H1 (cell line): ENCODE measurements at regions not wholly inside any gene's neighbourhood (a gene's known extent, or its start where the extent isn't known, plus 50 kb on each side); places are given as distances from the start of the nearest gene placed in this dataset.

Experiments used
- CTCF ChIA-PET: fragments of 300-600 bp; sonication (Branson Sonifier 250); formaldehyde crosslinking; loops from one replicate; lab custom pipeline; 2021; ENCODE audit not compliant: partially characterized antibody; lab: Charles Lee
- POLR2A ChIA-PET: fragments of 300-600 bp; sonication (Branson Sonifier 250); formaldehyde crosslinking; loops from one replicate; lab custom pipeline; 2021; ENCODE audit warnings: inconsistent platforms; ENCODE audit not compliant: partially characterized antibody; lab: Charles Lee
- DNase-seq, 2 experiments: peaks; one replicate each; pipeline versions ENCODE4 v3.0.0 to v3.0.0-alpha.2; 2010 to 2022; ENCODE audit warnings: low spot score in 2 of 2, low read depth in 1 of 2, mixed read lengths in 1 of 2
- FAIRE-seq: peaks from 2 replicates; lab custom pipeline; 2011; peaks lifted over from hg19 to GRCh38; lab: Jason Lieb, UNC
- H2AFZ ChIP-seq: 2 replicates; pipeline ENCODE4 v1.8.1; 2012; ENCODE audit warnings: low read length, inconsistent platforms
- H2AK5ac ChIP-seq: 2 replicates; pipeline ENCODE4 v1.6.1; 2013; ENCODE audit warnings: low read depth, low read length
- H2BK120ac ChIP-seq: replicated peaks from 2 replicates; pipeline ENCODE3; 2013; ENCODE audit warnings: low read depth, low read length, inconsistent platforms
- H2BK12ac ChIP-seq: 2 replicates; pipeline ENCODE4 v1.6.1; 2013; ENCODE audit warnings: low read depth, low read length
- H2BK15ac ChIP-seq: 2 replicates; pipeline ENCODE4 v1.6.1; 2013; ENCODE audit warnings: low read length
- H2BK20ac ChIP-seq: 2 replicates; pipeline ENCODE4 v1.6.1; 2013; ENCODE audit warnings: low read length
- H2BK5ac ChIP-seq: 2 replicates; pipeline ENCODE4 v1.6.1; 2013; ENCODE audit warnings: low read depth, low read length
- H3K14ac ChIP-seq: 2 replicates; pipeline ENCODE4 v1.6.1; 2013; ENCODE audit warnings: inconsistent platforms; ENCODE audit not compliant: insufficient read length
- H3K18ac ChIP-seq: 2 replicates; pipeline ENCODE4 v1.6.1; 2013; ENCODE audit warnings: low read length; ENCODE audit errors: extremely low read depth
- H3K23ac ChIP-seq: 2 replicates; pipeline ENCODE4 v1.6.1; 2013; ENCODE audit warnings: inconsistent platforms; ENCODE audit not compliant: insufficient read length
- H3K23me2 ChIP-seq: 2 replicates; pipeline ENCODE4 v1.6.1; 2013; ENCODE audit warnings: low read depth, low read length
- H3K27ac ChIP-seq: 2 replicates; pipeline ENCODE4 v1.6.1; 2011; ENCODE audit warnings: low read depth, low read length, inconsistent platforms
- H3K27me3 ChIP-seq, 4 experiments: replicated peaks in 1 of 4; 1 replicate in 1 of 4; 2 replicates in 3 of 4; pipeline versions ENCODE4 v1.6.1 to v1.8.1; 2011 to 2013; ENCODE audit warnings: low read length in 3 of 4, mild to moderate bottlenecking in 3 of 4, inconsistent platforms in 2 of 4, mixed read lengths in 2 of 4, moderate library complexity in 1 of 4; ENCODE audit not compliant: control insufficient read depth in 3 of 4, insufficient read depth in 3 of 4; ENCODE audit errors: extremely low read depth in 1 of 4
- H3K36me3 ChIP-seq, 4 experiments: 2 replicates each; pipeline versions ENCODE4 v1.6.1 to v1.8.1; 2011 to 2013; ENCODE audit warnings: mild to moderate bottlenecking in 4 of 4, low read length in 3 of 4, moderate library complexity in 2 of 4, control low read depth in 1 of 4, inconsistent platforms in 1 of 4; ENCODE audit not compliant: insufficient read depth in 4 of 4, control insufficient read depth in 2 of 4
- H3K4ac ChIP-seq: replicated peaks from 2 replicates; pipeline ENCODE3; 2013; ENCODE audit warnings: low read length, low read depth, mixed read lengths, inconsistent platforms; ENCODE audit not compliant: insufficient read length
- H3K4me1 ChIP-seq, 4 experiments: replicated peaks in 1 of 4; 1 replicate in 1 of 4; 2 replicates in 3 of 4; pipeline versions ENCODE4 v1.6.1 to v1.8.1; 2011 to 2013; ENCODE audit warnings: low read length in 3 of 4, inconsistent platforms in 2 of 4, mixed read lengths in 1 of 4; ENCODE audit not compliant: insufficient read depth in 4 of 4, control insufficient read depth in 3 of 4
- H3K4me2 ChIP-seq, 2 experiments: 2 replicates each; pipeline versions ENCODE4 v1.6.1 to v1.8.1; 2011 to 2013; ENCODE audit warnings: low read depth in 2 of 2, low read length in 2 of 2, control low read depth in 1 of 2, inconsistent platforms in 1 of 2, mild to moderate bottlenecking in 1 of 2; ENCODE audit not compliant: insufficient read depth in 1 of 2
- H3K4me3 ChIP-seq, 4 experiments: fragments of 200-600, 300-600 bp in 1 of 4; sonication (generic), shearing (Covaris generic), sonication (Bioruptor Twin) in 1 of 4; 2 replicates each; pipeline versions ENCODE4 v1.5.1 to v1.8.1; 2011 to 2016; ENCODE audit warnings: low read length in 4 of 4, low read depth in 3 of 4, control low read depth in 2 of 4, inconsistent platforms in 2 of 4, mild to moderate bottlenecking in 2 of 4, mixed read lengths in 1 of 4, moderate library complexity in 1 of 4; ENCODE audit not compliant: insufficient read depth in 2 of 4; ENCODE audit errors: extremely low read depth in 1 of 4
- H3K56ac ChIP-seq: replicated peaks from 2 replicates; pipeline ENCODE3; 2013; ENCODE audit warnings: low read depth, mild to moderate bottlenecking, mixed read lengths, low read length, inconsistent platforms; ENCODE audit not compliant: insufficient read length
- H3K79me1 ChIP-seq: 2 replicates; pipeline ENCODE4 v1.6.1; 2013; ENCODE audit warnings: low read depth, low read length, control low read depth
- H3K79me2 ChIP-seq, 2 experiments: 2 replicates each; pipeline versions ENCODE4 v1.6.1 to v1.8.1; 2012 to 2013; ENCODE audit warnings: low read length in 2 of 2, mild to moderate bottlenecking in 2 of 2, inconsistent platforms in 1 of 2; ENCODE audit not compliant: insufficient read depth in 2 of 2, control insufficient read depth in 1 of 2
- H3K9ac ChIP-seq, 4 experiments: replicated peaks in 1 of 4; 1 replicate in 1 of 4; 2 replicates in 3 of 4; pipeline versions ENCODE4 v1.6.1 to v1.8.1; 2011 to 2013; ENCODE audit warnings: low read depth in 3 of 4, low read length in 3 of 4, control low read depth in 2 of 4, mild to moderate bottlenecking in 2 of 4, moderate library complexity in 2 of 4, inconsistent platforms in 1 of 4; ENCODE audit errors: extremely low read depth in 1 of 4
- H3K9me3 ChIP-seq, 2 experiments: 2 replicates each; pipeline versions ENCODE4 v1.6.1 to v1.8.1; 2012 to 2013; ENCODE audit warnings: mild to moderate bottlenecking in 2 of 2, moderate library complexity in 2 of 2, control low read depth in 1 of 2, inconsistent platforms in 1 of 2, low read depth in 1 of 2, low read length in 1 of 2, mixed read lengths in 1 of 2; ENCODE audit not compliant: insufficient read depth in 2 of 2
- H4K20me1 ChIP-seq, 2 experiments: replicated peaks in 1 of 2; 2 replicates each; pipeline versions ENCODE3 to v1.8.1; 2011 to 2013; ENCODE audit warnings: inconsistent platforms in 2 of 2, low read length in 2 of 2, mild to moderate bottlenecking in 1 of 2; ENCODE audit not compliant: insufficient read depth in 2 of 2, control insufficient read depth in 1 of 2
- H4K5ac ChIP-seq: 2 replicates; pipeline ENCODE4 v1.6.1; 2013; ENCODE audit warnings: low read length, low read depth, mixed read lengths, inconsistent platforms; ENCODE audit not compliant: insufficient read length
- H4K8ac ChIP-seq: 2 replicates; pipeline ENCODE4 v1.8.0; 2013; ENCODE audit warnings: mild to moderate bottlenecking, moderate library complexity, low read length, inconsistent platforms; ENCODE audit not compliant: insufficient read depth; ENCODE audit errors: extremely low read depth
- H4K91ac ChIP-seq: replicated peaks from 2 replicates; pipeline ENCODE3; 2013; ENCODE audit warnings: low read length, mixed read lengths, inconsistent platforms; ENCODE audit not compliant: insufficient read length
- BRCA1 ChIP-seq: IDR thresholded peaks from 2 replicates; pipeline ENCODE4 v1.6.1; 2012; ENCODE audit warnings: low read depth, low read length, improper control_type of control experiment
- CHD2 ChIP-seq: IDR thresholded peaks from 2 replicates; pipeline ENCODE4 v1.6.1; 2012; ENCODE audit warnings: low read length, improper control_type of control experiment
- EGR1 ChIP-seq: IDR thresholded peaks from 2 replicates; pipeline ENCODE4 v1.6.1; 2011; ENCODE audit warnings: low read depth, low read length, borderline replicate concordance
- HDAC6 ChIP-seq: IDR thresholded peaks from one replicate; pipeline ENCODE4 v1.7.1; 2012; ENCODE audit warnings: low read depth, mild to moderate bottlenecking, inconsistent platforms, low read length, moderate library complexity
- ZNF274 ChIP-seq: IDR thresholded peaks from 2 replicates; pipeline ENCODE4 v1.7.0; 2012; ENCODE audit warnings: low read length, borderline replicate concordance; ENCODE audit errors: extremely low read depth
- WGBS, 2 experiments: shearing (Covaris generic) in 1 of 2; methylation state at CpG; one replicate each; pipeline versions ENCODE4 v1.1.6 to v1.1.7; 2013 to 2015; ENCODE audit warnings: low lambda C conversion rate in 2 of 2, mixed read lengths in 2 of 2, inconsistent platforms in 1 of 2, low coverage in 1 of 2, missing lambda C conversion rate in 1 of 2; ENCODE audit not compliant: insufficient replicate concordance in 2 of 2, insufficient coverage in 1 of 2, insufficient read length in 1 of 2; ENCODE audit errors: extremely low coverage in 1 of 2, missing lambda C conversion rate in 1 of 2; 5-methylcytosine and 5-hydroxymethylcytosine counted together

GRCh38 chr7:106750773-106751172 lies 89.8 kb upstream of the CCDC71L start:
- POLR2A ChIA-PET: no interaction called here
- TF ChIP-seq BRCA1 (no peak), EGR1 (no peak), ZNF274 (no peak), HDAC6 (no peak), CHD2 (no peak)
- no peak for FAIRE-seq

More at GRCh38 chr7:106750773-106751172, 89.8 kb upstream of the CCDC71L start:
- Histone ChIP-seq H3K27me3 (no peaks in the 10 kb centered on the region), H3K56ac (no peak overlapping the region), H2BK5ac (no peak overlapping the region), H2BK15ac (no peak overlapping the region), H4K20me1 (no peaks in the 10 kb centered on the region), H4K8ac (no peak overlapping the region), H3K18ac (no peak overlapping the region), H3K4me3 (no peak overlapping the region), H3K14ac (no peak overlapping the region), H3K23me2 (no peaks in the 10 kb centered on the region), H3K4me2 (no peak overlapping the region), H3K27ac (no peak overlapping the region), H3K79me1 (no peaks in the 10 kb centered on the region), H2AK5ac (no peak overlapping the region), H2BK120ac (no peak overlapping the region), H3K79me2 (no peaks in the 10 kb centered on the region), H3K36me3 (no peaks in the 10 kb centered on the region), H3K23ac (no peak overlapping the region), H2BK12ac (no peak overlapping the region), H3K9ac (no peak overlapping the region), H3K4me1 (no peaks in the 10 kb centered on the region), H2BK20ac (no peak overlapping the region), H2AFZ (no peak overlapping the region; the same call in 1 of the 2 replicates), H3K9me3 (peaks cover 4% of the 10 kb centered on the region in 2 experiments; a peak in 1 of 4 replicates), H4K91ac (no peak overlapping the region), H3K4ac (no peak overlapping the region), H4K5ac (no peak overlapping the region)
- CTCF ChIA-PET: interaction anchor here (1.2 kb wide), 1 partner anchor 29 kb away, joined by 3 read pairs; no protein-coding TSS in a partner anchor
- DNase-seq: no peak
- 92% methylated on average over 7 of the region's 7 CpGs; no CpG with 5 or more reads in 1 of the 2 experiments for WGBS, 2 experiments
